Glomerular endothelial cell (primary cell): ENCODE measurements at regions not wholly inside any gene's neighbourhood (a gene's known extent, or its start where the extent isn't known, plus 50 kb on each side); places are given as distances from the start of the nearest gene placed in this dataset.
"Not testable (repeated sequence)": the region's sequence is repeated elsewhere in the genome, so short reads cannot be mapped to it uniquely, and the experiment has no call there.

Experiments
- DNase-seq: peaks from one replicate; pipeline ENCODE4 v3.0.0-alpha.2; 2011; ENCODE audit warnings: low read depth, low spot score; ENCODE audit errors: extremely low read depth

GRCh38 chr1:30123896-30124295 is 599.5 kb downstream of the MATN1 start:
- no peak for DNase-seq

- DNase-seq = no peak
These were observed 600.3 kb downstream of the MATN1 start for GRCh38 chr1:30123036-30123435.

- no peak for DNase-seq
These were observed 603.0 kb downstream of the MATN1 start for GRCh38 chr1:30120245-30121000.

GRCh38 chr1:30117685-30118084 is 605.7 kb downstream of the MATN1 start:
- no peak for DNase-seq

- no peak for DNase-seq
These were observed 612.0 kb downstream of the MATN1 start for GRCh38 chr1:30111431-30111830.

GRCh38 chr1:30110846-30111245 is 612.5 kb downstream of the MATN1 start:
- no peak for DNase-seq

- no peak for DNase-seq
These were observed 613.5 kb downstream of the MATN1 start for GRCh38 chr1:30109853-30110252.

GRCh38 chr1:30108186-30108585 is 615.2 kb downstream of the MATN1 start:
- DNase-seq = no peak

- DNase-seq = no peak
These were observed 617.3 kb downstream of the MATN1 start for GRCh38 chr1:30106125-30106524.

GRCh38 chr1:30104551-30104950 is 618.8 kb downstream of the MATN1 start:
- no peak for DNase-seq

- DNase-seq = no peak
These were observed 619.5 kb downstream of the MATN1 start for GRCh38 chr1:30103708-30104411.

GRCh38 chr1:30102605-30103004 is 620.8 kb downstream of the MATN1 start:
- DNase-seq = no peak

- DNase-seq = no peak
These were observed 621.7 kb downstream of the MATN1 start for GRCh38 chr1:30101487-30102227.

GRCh38 chr1:30101016-30101415 is 622.4 kb downstream of the MATN1 start:
- DNase-seq = no peak

- DNase-seq = no peak
These were observed 622.9 kb downstream of the MATN1 start for GRCh38 chr1:30100524-30100862.

GRCh38 chr1:30099587-30100523 is 623.5 kb downstream of the MATN1 start:
- DNase-seq = no peak

GRCh38 chr1:30097851-30098250 is 625.5 kb downstream of the MATN1 start:
- not testable (repeated sequence) for DNase-seq

GRCh38 chr1:30095451-30096025 is 627.8 kb downstream of the MATN1 start:
- DNase-seq = no peak

GRCh38 chr1:30095051-30095450 is 628.3 kb downstream of the MATN1 start:
- no peak for DNase-seq
